K562 (cell line): ENCODE measurements at regions not wholly inside any gene's neighbourhood (a gene's known extent, or its start where the extent isn't known, plus 50 kb on each side); places are given as distances from the start of the nearest gene placed in this dataset.

ENCODE experiments used
- CEBPG ChIP-seq, 3 experiments: fragments of 200-800 bp in 1 of 3; sonication (Bioruptor generic) in 1 of 3; sonication (generic) in 1 of 3; formaldehyde crosslinking in 1 of 3; IDR thresholded peaks in 2 of 3; conservative IDR thresholded peaks in 1 of 3; 2 replicates each; pipeline versions ENCODE4 v1.6.1 to v1.8.0; 2016 to 2022; ENCODE audit warnings: missing compliant biosample characterization in 2 of 3, missing genetic modification characterization in 2 of 3, mild to moderate bottlenecking in 1 of 3, missing genetic modification reagents in 1 of 3
- ETS2 ChIP-seq: IDR thresholded peaks from 2 replicates; pipeline ENCODE4 v1.6.1; 2016; ENCODE audit warnings: borderline replicate concordance, missing genetic modification characterization, mild to moderate bottlenecking, moderate library complexity, missing compliant biosample characterization; ENCODE audit not compliant: poor library complexity, severe bottlenecking
- L3MBTL2 ChIP-seq: fragments of 450-650 bp; IDR thresholded peaks from 2 replicates; pipeline ENCODE4 v1.6.1; 2016; ENCODE audit warnings: mild to moderate bottlenecking, moderate library complexity
- MEF2D ChIP-seq: conservative IDR thresholded peaks from 2 replicates; pipeline ENCODE4 v1.6.1; 2016; ENCODE audit warnings: low read depth, missing genetic modification characterization, missing compliant biosample characterization
- NFRKB ChIP-seq: fragments of 450-650 bp; IDR thresholded peaks from 2 replicates; pipeline ENCODE4 v1.6.1; 2016; ENCODE audit warnings: low read depth
- RBM34 ChIP-seq: fragments of 200-400 bp; formaldehyde crosslinking; IDR thresholded peaks from 2 replicates; pipeline ENCODE4 v1.6.1; 2018; ENCODE audit warnings: low read length, borderline replicate concordance; ENCODE audit not compliant: insufficient read depth
- TARDBP ChIP-seq: fragments of 450-650 bp; IDR thresholded peaks from 2 replicates; pipeline ENCODE4 v1.6.1; 2016
- ZNF124 ChIP-seq: sonication (generic); formaldehyde crosslinking; IDR thresholded peaks from 2 replicates; pipeline ENCODE4 v1.8.1; 2022; ENCODE audit warnings: missing genetic modification reagents
- TF ChIP-seq, protein P1 (sequence below): fragments of 450-650 bp; IDR thresholded peaks from 2 replicates; pipeline ENCODE4 v1.7.1; 2018; ENCODE audit warnings: mild to moderate bottlenecking, low read depth; ENCODE audit not compliant: partially characterized antibody
- TF ChIP-seq, protein P2 (sequence below), 2 experiments: fragments of 450-650 bp; formaldehyde crosslinking in 1 of 2; IDR thresholded peaks; 2 replicates each; pipeline versions ENCODE4 v1.4.0 to v1.6.1; 2014 to 2020; ENCODE audit warnings: mild to moderate bottlenecking in 2 of 2, borderline replicate concordance in 1 of 2, low read depth in 1 of 2

DNA sequence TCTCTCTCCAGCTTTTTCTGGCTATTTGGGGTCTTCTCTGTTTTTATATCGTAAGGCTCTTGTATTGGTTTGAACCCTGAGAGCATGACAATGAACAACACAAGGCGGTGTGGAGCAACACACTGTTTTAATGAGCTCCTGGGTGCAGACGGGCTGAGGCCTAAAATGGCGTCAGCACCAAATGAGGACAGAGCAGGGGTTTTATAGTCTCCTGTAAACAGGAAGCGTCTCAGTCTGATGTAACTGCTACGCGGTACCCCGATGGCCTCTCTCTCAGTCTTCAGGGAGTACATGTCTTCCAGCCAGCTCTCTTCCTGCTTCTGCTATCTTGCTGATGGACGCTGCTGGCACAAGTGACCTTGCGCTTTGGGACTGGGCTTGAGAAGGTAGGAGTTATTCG is 95.9 kb upstream of the CCDC71L start (continued):
- TF ChIP-seq, protein P1, sequence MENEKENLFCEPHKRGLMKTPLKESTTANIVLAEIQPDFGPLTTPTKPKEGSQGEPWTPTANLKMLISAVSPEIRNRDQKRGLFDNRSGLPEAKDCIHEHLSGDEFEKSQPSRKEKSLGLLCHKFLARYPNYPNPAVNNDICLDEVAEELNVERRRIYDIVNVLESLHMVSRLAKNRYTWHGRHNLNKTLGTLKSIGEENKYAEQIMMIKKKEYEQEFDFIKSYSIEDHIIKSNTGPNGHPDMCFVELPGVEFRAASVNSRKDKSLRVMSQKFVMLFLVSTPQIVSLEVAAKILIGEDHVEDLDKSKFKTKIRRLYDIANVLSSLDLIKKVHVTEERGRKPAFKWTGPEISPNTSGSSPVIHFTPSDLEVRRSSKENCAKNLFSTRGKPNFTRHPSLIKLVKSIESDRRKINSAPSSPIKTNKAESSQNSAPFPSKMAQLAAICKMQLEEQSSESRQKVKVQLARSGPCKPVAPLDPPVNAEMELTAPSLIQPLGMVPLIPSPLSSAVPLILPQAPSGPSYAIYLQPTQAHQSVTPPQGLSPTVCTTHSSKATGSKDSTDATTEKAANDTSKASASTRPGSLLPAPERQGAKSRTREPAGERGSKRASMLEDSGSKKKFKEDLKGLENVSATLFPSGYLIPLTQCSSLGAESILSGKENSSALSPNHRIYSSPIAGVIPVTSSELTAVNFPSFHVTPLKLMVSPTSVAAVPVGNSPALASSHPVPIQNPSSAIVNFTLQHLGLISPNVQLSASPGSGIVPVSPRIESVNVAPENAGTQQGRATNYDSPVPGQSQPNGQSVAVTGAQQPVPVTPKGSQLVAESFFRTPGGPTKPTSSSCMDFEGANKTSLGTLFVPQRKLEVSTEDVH = no peak
- TF ChIP-seq ETS2 (tag) (peak; percentile 26), ZNF124 (CRISPR knock-in tag) (no peak), RBM34 (no peak), L3MBTL2 (0 out of 2 replicates have a peak, but pooled peaks have one; percentile 23), MEF2D (0 out of 2 replicates have a peak, but pooled peaks have one; percentile 38), CEBPG (CRISPR knock-in tag; IDR thresholded peaks at IDR 0.05) (no peak), CEBPG (tag; conservative IDR thresholded peaks at IDR 0.05 in 1 of 2, IDR thresholded peaks at IDR 0.05 in 1 of 2) (0 out of 4 replicates have a peak, but pooled peaks of 1 of the 2 experiments have one; percentile 53), NFRKB (peak; percentile 51; the same call in 1 of the 2 replicates), TARDBP (no peak)
- TF ChIP-seq, protein P2, sequence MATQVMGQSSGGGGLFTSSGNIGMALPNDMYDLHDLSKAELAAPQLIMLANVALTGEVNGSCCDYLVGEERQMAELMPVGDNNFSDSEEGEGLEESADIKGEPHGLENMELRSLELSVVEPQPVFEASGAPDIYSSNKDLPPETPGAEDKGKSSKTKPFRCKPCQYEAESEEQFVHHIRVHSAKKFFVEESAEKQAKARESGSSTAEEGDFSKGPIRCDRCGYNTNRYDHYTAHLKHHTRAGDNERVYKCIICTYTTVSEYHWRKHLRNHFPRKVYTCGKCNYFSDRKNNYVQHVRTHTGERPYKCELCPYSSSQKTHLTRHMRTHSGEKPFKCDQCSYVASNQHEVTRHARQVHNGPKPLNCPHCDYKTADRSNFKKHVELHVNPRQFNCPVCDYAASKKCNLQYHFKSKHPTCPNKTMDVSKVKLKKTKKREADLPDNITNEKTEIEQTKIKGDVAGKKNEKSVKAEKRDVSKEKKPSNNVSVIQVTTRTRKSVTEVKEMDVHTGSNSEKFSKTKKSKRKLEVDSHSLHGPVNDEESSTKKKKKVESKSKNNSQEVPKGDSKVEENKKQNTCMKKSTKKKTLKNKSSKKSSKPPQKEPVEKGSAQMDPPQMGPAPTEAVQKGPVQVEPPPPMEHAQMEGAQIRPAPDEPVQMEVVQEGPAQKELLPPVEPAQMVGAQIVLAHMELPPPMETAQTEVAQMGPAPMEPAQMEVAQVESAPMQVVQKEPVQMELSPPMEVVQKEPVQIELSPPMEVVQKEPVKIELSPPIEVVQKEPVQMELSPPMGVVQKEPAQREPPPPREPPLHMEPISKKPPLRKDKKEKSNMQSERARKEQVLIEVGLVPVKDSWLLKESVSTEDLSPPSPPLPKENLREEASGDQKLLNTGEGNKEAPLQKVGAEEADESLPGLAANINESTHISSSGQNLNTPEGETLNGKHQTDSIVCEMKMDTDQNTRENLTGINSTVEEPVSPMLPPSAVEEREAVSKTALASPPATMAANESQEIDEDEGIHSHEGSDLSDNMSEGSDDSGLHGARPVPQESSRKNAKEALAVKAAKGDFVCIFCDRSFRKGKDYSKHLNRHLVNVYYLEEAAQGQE (IDR thresholded peaks at IDR 0.05; ENCODE audit: borderline replicate concordance) = no peak
- TF ChIP-seq, protein P2 (CRISPR knock-in tag; IDR thresholded peaks at IDR 0.05; ENCODE audit: low read depth) = 0 out of 2 replicates have a peak, but pooled peaks have one; percentile 34
